ENCODE measurements at regions not wholly inside any gene's neighbourhood (a gene's known extent, or its start where the extent isn't known, plus 50 kb on each side); places are given as distances from the start of the nearest gene placed in this dataset.
"Not testable (repeated sequence)": the region's sequence is repeated elsewhere in the genome, so short reads cannot be mapped to it uniquely, and the experiment has no call there.

GRCh38 chr2:51368250-51368649 is 336.3 kb upstream of the NRXN1 start:
- ATAC-seq (ENCODE audit: poor library complexity) (no peak), DNase-seq (no peak)
- intact Hi-C loops (cut with DNase I): no loop called here

GRCh38 chr2:51350100-51350499 is 318.2 kb upstream of the NRXN1 start:
- DNase-seq (no peak), ATAC-seq (ENCODE audit: poor library complexity) (no peak)
- intact Hi-C loops (cut with DNase I): no loop called here

GRCh38 chr2:51344886-51345285 is 313.0 kb upstream of the NRXN1 start:
- intact Hi-C loops (cut with DNase I): no loop called here
- DNase-seq: no peak
- no peak for ATAC-seq (ENCODE audit: poor library complexity)

- DNase-seq (no peak), ATAC-seq (ENCODE audit: poor library complexity) (no peak)
- intact Hi-C loops (cut with DNase I): no loop called here
Observed at GRCh38 chr2:51335087-51336058, 303.4 kb upstream of the NRXN1 start.

GRCh38 chr2:51329512-51329911 is 297.6 kb upstream of the NRXN1 start:
- intact Hi-C loops (cut with DNase I): no loop called here
- DNase-seq: no peak
- no peak for ATAC-seq (ENCODE audit: poor library complexity)

GRCh38 chr2:51324051-51324450 is 292.1 kb upstream of the NRXN1 start:
- intact Hi-C loops (cut with DNase I): no loop called here
- DNase-seq: no peak
- ATAC-seq (ENCODE audit: poor library complexity): no peak

GRCh38 chr2:51322613-51323012 is 290.7 kb upstream of the NRXN1 start:
- intact Hi-C loops (cut with DNase I): no loop called here
- DNase-seq (no peak), ATAC-seq (ENCODE audit: poor library complexity) (no peak)

GRCh38 chr2:51304311-51304710 is 272.4 kb upstream of the NRXN1 start:
- ATAC-seq (ENCODE audit: poor library complexity): no peak
- DNase-seq: no peak
- intact Hi-C loops (cut with DNase I): no loop called here

- no peak for DNase-seq
- no peak for ATAC-seq (ENCODE audit: poor library complexity)
- intact Hi-C loops (cut with DNase I): no loop called here
Observed at GRCh38 chr2:51301381-51301780, 269.4 kb upstream of the NRXN1 start.

- ATAC-seq (ENCODE audit: poor library complexity) (no peak), DNase-seq (no peak)
- intact Hi-C loops (cut with DNase I): no loop called here
Observed at GRCh38 chr2:51299370-51299769, 267.4 kb upstream of the NRXN1 start.

GRCh38 chr2:51297488-51297887 is 265.6 kb upstream of the NRXN1 start:
- ATAC-seq (ENCODE audit: poor library complexity): no peak
- intact Hi-C loops (cut with DNase I): no loop called here

GRCh38 chr2:51293566-51294200 is 261.8 kb upstream of the NRXN1 start:
- intact Hi-C loops (cut with DNase I): no loop called here
- ATAC-seq (ENCODE audit: poor library complexity): no peak

More at GRCh38 chr2:51297488-51297887, 265.6 kb upstream of the NRXN1 start:
- no peak for DNase-seq

GRCh38 chr2:51291762-51292551 is 260.0 kb upstream of the NRXN1 start:
- DNase-seq (no peak), ATAC-seq (ENCODE audit: poor library complexity) (no peak)
- intact Hi-C loops (cut with DNase I): no loop called here

More at GRCh38 chr2:51293566-51294200, 261.8 kb upstream of the NRXN1 start:
- DNase-seq: no peak

GRCh38 chr2:51290725-51291124 is 258.8 kb upstream of the NRXN1 start:
- intact Hi-C loops (cut with DNase I): no loop called here
- DNase-seq (no peak), ATAC-seq (ENCODE audit: poor library complexity) (no peak)

- DNase-seq: no peak
- ATAC-seq (ENCODE audit: poor library complexity): no peak
- intact Hi-C loops (cut with DNase I): no loop called here
Observed at GRCh38 chr2:51289045-51289444, 257.1 kb upstream of the NRXN1 start.

GRCh38 chr2:51268191-51268590 is 236.3 kb upstream of the NRXN1 start:
- no peak for DNase-seq
- no peak for ATAC-seq (ENCODE audit: poor library complexity)
- intact Hi-C loops (cut with DNase I): no loop called here

GRCh38 chr2:51265539-51265938 is 233.6 kb upstream of the NRXN1 start:
- intact Hi-C loops (cut with DNase I): no loop called here

GRCh38 chr2:51263951-51264350 is 232.0 kb upstream of the NRXN1 start:
- intact Hi-C loops (cut with DNase I): no loop called here
- DNase-seq: no peak
- no peak for ATAC-seq (ENCODE audit: poor library complexity)

More at GRCh38 chr2:51265539-51265938, 233.6 kb upstream of the NRXN1 start:
- ATAC-seq (ENCODE audit: poor library complexity) (no peak), DNase-seq (no peak)

- DNase-seq; ATAC-seq (ENCODE audit: poor library complexity); intact Hi-C loops (cut with DNase I): not testable (repeated sequence)
Observed at GRCh38 chr2:51263101-51263500, 231.2 kb upstream of the NRXN1 start.

Measured in Right ventricle myocardium superior (tissue), 1 donor.